KMS-11 (cell line): ENCODE measurements at regions not wholly inside any gene's neighbourhood (a gene's known extent, or its start where the extent isn't known, plus 50 kb on each side); places are given as distances from the start of the nearest gene placed in this dataset.

Experiments used
- H2AFZ ChIP-seq: fragments of 200-600 bp; sonication (generic); 2 replicates; pipeline ENCODE4 v1.6.1; 2016; ENCODE audit warnings: antibody characterized with exemption, mixed run types, low read depth
- H3K27ac ChIP-seq: fragments of 200-600 bp; sonication (generic); 2 replicates; pipeline ENCODE4 v1.6.1; 2016; ENCODE audit warnings: mild to moderate bottlenecking, mixed run types
- H3K27me3 ChIP-seq: fragments of 200-600 bp; sonication (generic); 2 replicates; pipeline ENCODE4 v1.6.1; 2017; ENCODE audit warnings: mild to moderate bottlenecking, low read depth, mixed run types, moderate library complexity; ENCODE audit not compliant: insufficient read depth
- H3K36me3 ChIP-seq: fragments of 200-600 bp; sonication (generic); 2 replicates; pipeline ENCODE4 v1.6.1; 2017; ENCODE audit warnings: mild to moderate bottlenecking, mixed run types; ENCODE audit not compliant: insufficient read depth
- H3K4me1 ChIP-seq: fragments of 200-600 bp; sonication (generic); 2 replicates; pipeline ENCODE4 v1.6.1; 2016; ENCODE audit warnings: mild to moderate bottlenecking, low read depth, mixed run types; ENCODE audit not compliant: poor library complexity, severe bottlenecking
- H3K4me2 ChIP-seq: fragments of 200-600 bp; sonication (generic); 2 replicates; pipeline ENCODE4 v1.7.0; 2016; ENCODE audit warnings: mild to moderate bottlenecking, mixed run types
- H3K4me3 ChIP-seq: fragments of 200-600 bp; sonication (generic); IDR thresholded peaks from 2 replicates; pipeline ENCODE4 v1.6.1; 2017; ENCODE audit warnings: low read depth, low read length, mixed read lengths; ENCODE audit not compliant: insufficient read depth
- H3K79me2 ChIP-seq: fragments of 200-600 bp; sonication (generic); 2 replicates; pipeline ENCODE4 v1.6.1; 2016; ENCODE audit warnings: low read depth, mixed run types; ENCODE audit not compliant: insufficient read depth
- H3K9ac ChIP-seq: fragments of 200-600 bp; sonication (generic); 2 replicates; pipeline ENCODE4 v1.6.1; 2016; ENCODE audit warnings: mild to moderate bottlenecking, mixed run types
- H4K20me1 ChIP-seq: fragments of 200-600 bp; sonication (generic); 2 replicates; pipeline ENCODE4 v1.6.1; 2016; ENCODE audit warnings: mild to moderate bottlenecking, mixed run types; ENCODE audit not compliant: insufficient read depth
- TF ChIP-seq, protein P1 (sequence below): fragments of 200-600 bp; sonication (generic); conservative IDR thresholded peaks from 2 replicates; pipeline ENCODE4 v1.6.1; 2017; ENCODE audit warnings: low read depth, mild to moderate bottlenecking, antibody characterized with exemption, low read length, moderate library complexity, mixed read lengths

GRCh38 chr3:106329521-106329920 is 460.7 kb upstream of the CBLB start:
- TF ChIP-seq, protein P1, sequence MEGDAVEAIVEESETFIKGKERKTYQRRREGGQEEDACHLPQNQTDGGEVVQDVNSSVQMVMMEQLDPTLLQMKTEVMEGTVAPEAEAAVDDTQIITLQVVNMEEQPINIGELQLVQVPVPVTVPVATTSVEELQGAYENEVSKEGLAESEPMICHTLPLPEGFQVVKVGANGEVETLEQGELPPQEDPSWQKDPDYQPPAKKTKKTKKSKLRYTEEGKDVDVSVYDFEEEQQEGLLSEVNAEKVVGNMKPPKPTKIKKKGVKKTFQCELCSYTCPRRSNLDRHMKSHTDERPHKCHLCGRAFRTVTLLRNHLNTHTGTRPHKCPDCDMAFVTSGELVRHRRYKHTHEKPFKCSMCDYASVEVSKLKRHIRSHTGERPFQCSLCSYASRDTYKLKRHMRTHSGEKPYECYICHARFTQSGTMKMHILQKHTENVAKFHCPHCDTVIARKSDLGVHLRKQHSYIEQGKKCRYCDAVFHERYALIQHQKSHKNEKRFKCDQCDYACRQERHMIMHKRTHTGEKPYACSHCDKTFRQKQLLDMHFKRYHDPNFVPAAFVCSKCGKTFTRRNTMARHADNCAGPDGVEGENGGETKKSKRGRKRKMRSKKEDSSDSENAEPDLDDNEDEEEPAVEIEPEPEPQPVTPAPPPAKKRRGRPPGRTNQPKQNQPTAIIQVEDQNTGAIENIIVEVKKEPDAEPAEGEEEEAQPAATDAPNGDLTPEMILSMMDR = no peak
- H3K4me1 ChIP-seq = no peaks in the 10 kb centered on the region

DNA sequence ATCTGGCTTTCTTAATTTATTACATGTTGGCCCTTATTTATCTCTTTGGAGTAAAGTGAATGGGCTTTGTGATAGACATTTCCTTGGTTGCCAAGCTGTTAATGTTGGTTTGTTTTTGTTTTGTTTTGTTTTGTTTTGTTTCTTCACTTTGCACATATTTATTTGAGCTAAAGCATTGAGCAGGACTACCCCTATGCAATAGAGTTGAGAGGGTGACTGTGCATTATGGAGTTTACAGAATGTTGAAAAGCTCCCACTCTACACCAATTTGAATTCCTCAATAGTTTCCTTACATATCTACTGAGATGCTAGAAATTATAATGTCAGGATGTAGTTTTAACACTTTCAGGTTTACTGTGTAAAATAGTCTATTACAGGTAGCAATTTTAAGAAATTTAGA is 462.8 kb upstream of the CBLB start:
- Histone ChIP-seq H3K36me3 (no peaks in the 10 kb centered on the region), H3K4me2 (no peak overlapping the region), H3K4me3 (no peak overlapping the region), H3K9ac (no peak overlapping the region), H3K27ac (no peak overlapping the region), H3K79me2 (no peaks in the 10 kb centered on the region), H2AFZ (no peak overlapping the region), H4K20me1 (no peaks in the 10 kb centered on the region), H3K27me3 (no peaks in the 10 kb centered on the region), H3K4me1 (no peaks in the 10 kb centered on the region)
- TF ChIP-seq, protein P1 = no peak

More at GRCh38 chr3:106329521-106329920, 460.7 kb upstream of the CBLB start:
- Histone ChIP-seq H3K9ac (no peak overlapping the region), H3K27me3 (no peaks in the 10 kb centered on the region), H3K4me3 (no peak overlapping the region), H3K36me3 (no peaks in the 10 kb centered on the region), H3K27ac (no peak overlapping the region), H2AFZ (no peak overlapping the region), H4K20me1 (no peaks in the 10 kb centered on the region), H3K4me2 (no peak overlapping the region), H3K79me2 (no peaks in the 10 kb centered on the region)

DNA sequence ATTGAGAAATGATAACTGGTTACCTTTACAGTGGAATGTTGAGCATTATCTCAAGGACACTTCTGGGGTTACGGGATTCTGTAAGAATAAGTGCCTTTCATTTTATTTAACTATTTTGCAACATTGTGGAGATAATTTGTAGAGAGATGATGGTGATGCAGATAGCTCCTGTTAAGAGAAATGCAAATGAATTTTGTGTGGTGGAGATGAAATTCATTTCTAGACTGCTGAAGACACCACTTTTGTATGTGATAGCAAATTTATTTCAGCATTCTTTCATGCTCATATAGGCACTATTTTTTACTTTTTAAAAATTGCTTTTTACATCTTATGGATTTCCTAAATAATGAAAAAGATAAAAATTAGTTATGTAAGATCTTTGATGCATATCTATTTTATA is 463.3 kb upstream of the CBLB start:
- no peaks in the 10 kb centered on the region for H3K4me1 ChIP-seq
- no peak overlapping the region for H3K4me2 ChIP-seq
- H3K27me3 ChIP-seq = no peaks in the 10 kb centered on the region
- H3K36me3 ChIP-seq = no peaks in the 10 kb centered on the region
- no peaks in the 10 kb centered on the region for H3K79me2 ChIP-seq
- H3K27ac ChIP-seq = no peak overlapping the region
- no peaks in the 10 kb centered on the region for H4K20me1 ChIP-seq
- no peak overlapping the region for H2AFZ ChIP-seq
- H3K4me3 ChIP-seq = no peak overlapping the region
- TF ChIP-seq, protein P1 = no peak
- H3K9ac ChIP-seq = no peak overlapping the region

- no peak overlapping the region for H3K9ac ChIP-seq
- H3K27ac ChIP-seq = no peak overlapping the region
- H3K4me3 ChIP-seq = no peak overlapping the region
- no peak overlapping the region for H3K4me2 ChIP-seq
- no peaks in the 10 kb centered on the region for H3K4me1 ChIP-seq
- no peaks in the 10 kb centered on the region for H3K27me3 ChIP-seq
- no peak overlapping the region for H2AFZ ChIP-seq
- H3K79me2 ChIP-seq = no peaks in the 10 kb centered on the region
- no peaks in the 10 kb centered on the region for H3K36me3 ChIP-seq
- H4K20me1 ChIP-seq = no peaks in the 10 kb centered on the region
- TF ChIP-seq, protein P1 = no peak
Measured at GRCh38 chr3:106332884-106333283, 464.1 kb upstream of the CBLB start.
